ENCODE measurements at regions not wholly inside any gene's neighbourhood (a gene's known extent, or its start where the extent isn't known, plus 50 kb on each side); places are given as distances from the start of the nearest gene placed in this dataset.

- TF ChIP-seq CTCF (IDR thresholded peaks at IDR 0.05 in 8 of 11, conservative IDR thresholded peaks at IDR 0.05 in 3 of 11): no peak
- TF ChIP-seq POLR2A (IDR thresholded peaks at IDR 0.05): no peak
Observed at GRCh38 chr18:78682716-78683115, 296.9 kb upstream of the SALL3 start.

All from spleen (tissue), 7 donors.